Ovary (tissue), 3 donors: ENCODE measurements at regions not wholly inside any gene's neighbourhood (a gene's known extent, or its start where the extent isn't known, plus 50 kb on each side); places are given as distances from the start of the nearest gene placed in this dataset.

Experiments
- EP300 ChIP-seq: sonication (generic); formaldehyde crosslinking; IDR thresholded peaks from one replicate; pipeline ENCODE4 v1.6.1; 2017; ENCODE audit warnings: antibody characterized with exemption
- POLR2A ChIP-seq: fragments of 450-650 bp; IDR thresholded peaks from one replicate; pipeline ENCODE4 v1.6.1; 2017; ENCODE audit warnings: antibody characterized with exemption, mild to moderate bottlenecking, moderate library complexity
- TF ChIP-seq, protein P1 (sequence below), 3 donors: fragments of 450-650 bp in 2 of 3; fragments of 200-600 bp in 1 of 3; IDR thresholded peaks; one replicate each; pipeline versions ENCODE4 v1.5.1 to v1.8.0; 2016 to 2022; ENCODE audit warnings: antibody characterized with exemption in 3 of 3, mild to moderate bottlenecking in 1 of 3
- donor health status: DM: no; HTN: no; CAD: no.

DNA sequence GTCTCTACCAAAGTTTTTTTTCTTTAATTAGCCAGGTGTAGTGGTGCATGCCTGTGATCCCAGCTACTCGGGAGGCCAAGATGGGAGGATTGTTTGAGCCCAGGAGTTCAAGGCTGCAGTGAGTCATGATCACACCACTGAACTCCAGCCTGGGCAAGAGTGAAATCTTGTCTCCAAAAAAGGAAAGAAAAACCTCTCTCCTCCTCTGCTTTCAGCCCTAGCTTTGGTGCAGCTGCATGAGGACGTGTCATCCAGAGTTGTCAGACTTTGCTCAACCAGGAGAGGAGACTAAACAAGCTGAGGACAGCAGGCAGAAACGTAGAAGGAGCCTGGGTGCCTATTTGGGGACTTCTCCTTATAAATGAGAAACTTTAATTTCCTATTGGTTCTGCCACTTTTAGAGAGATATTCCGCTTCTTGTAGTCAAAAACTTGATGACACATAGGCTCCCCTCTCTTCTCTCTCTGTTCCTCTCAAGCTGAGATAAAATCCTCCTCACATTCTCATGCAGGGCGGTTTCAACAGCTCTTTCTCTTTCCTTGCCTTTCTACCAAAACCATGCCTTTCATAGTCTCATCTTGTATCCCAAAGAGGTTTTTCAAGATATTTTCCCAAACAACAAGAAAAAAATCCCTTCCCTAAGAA, 205.4 kb downstream of the ARHGAP12 start:
- TF ChIP-seq, protein P1, sequence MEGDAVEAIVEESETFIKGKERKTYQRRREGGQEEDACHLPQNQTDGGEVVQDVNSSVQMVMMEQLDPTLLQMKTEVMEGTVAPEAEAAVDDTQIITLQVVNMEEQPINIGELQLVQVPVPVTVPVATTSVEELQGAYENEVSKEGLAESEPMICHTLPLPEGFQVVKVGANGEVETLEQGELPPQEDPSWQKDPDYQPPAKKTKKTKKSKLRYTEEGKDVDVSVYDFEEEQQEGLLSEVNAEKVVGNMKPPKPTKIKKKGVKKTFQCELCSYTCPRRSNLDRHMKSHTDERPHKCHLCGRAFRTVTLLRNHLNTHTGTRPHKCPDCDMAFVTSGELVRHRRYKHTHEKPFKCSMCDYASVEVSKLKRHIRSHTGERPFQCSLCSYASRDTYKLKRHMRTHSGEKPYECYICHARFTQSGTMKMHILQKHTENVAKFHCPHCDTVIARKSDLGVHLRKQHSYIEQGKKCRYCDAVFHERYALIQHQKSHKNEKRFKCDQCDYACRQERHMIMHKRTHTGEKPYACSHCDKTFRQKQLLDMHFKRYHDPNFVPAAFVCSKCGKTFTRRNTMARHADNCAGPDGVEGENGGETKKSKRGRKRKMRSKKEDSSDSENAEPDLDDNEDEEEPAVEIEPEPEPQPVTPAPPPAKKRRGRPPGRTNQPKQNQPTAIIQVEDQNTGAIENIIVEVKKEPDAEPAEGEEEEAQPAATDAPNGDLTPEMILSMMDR (IDR thresholded peaks at IDR 0.05), result no peak
- TF ChIP-seq EP300 (no peak), POLR2A (no peak)
